ENCODE measurements at regions not wholly inside any gene's neighbourhood (a gene's known extent, or its start where the extent isn't known, plus 50 kb on each side); places are given as distances from the start of the nearest gene placed in this dataset.

DNA sequence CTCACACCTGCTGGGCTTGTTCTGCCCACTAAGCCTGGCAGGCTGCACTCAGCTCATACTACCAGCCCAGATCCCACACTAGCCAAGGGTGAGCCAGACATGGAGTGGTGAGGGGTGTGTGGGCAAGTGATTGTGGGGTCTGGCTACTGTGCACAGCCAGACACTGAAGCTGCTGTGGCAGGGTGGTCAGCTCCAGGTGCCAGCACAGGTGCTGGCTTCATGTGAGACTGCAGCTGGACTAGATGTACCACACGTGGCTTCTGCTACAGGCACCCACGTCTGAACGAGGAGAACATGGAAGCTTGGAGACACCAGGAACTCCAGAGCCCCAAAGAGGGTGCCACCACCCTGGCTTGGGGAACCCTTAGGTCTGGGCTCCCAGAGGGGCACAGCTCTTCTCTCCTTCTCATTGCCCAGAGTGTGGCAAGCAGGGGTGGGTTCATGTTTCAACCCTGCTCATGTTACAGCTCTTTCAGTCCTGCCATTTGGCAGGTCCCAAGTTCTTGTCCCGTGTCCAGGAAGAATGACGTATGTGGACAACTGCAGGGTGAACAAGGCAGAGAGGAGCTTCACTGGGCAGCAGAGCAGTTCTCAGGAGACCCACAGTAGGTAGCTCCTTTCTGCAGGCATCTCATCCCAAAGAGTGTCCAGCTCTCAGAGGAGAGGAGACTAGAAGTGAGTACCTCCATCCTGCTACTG, 1624.2 kb upstream of the TMEFF2 start:
- H3K4me3 ChIP-seq (ENCODE audit: low read depth, low read length) = no peak overlapping the region
- TF ChIP-seq, protein P1, sequence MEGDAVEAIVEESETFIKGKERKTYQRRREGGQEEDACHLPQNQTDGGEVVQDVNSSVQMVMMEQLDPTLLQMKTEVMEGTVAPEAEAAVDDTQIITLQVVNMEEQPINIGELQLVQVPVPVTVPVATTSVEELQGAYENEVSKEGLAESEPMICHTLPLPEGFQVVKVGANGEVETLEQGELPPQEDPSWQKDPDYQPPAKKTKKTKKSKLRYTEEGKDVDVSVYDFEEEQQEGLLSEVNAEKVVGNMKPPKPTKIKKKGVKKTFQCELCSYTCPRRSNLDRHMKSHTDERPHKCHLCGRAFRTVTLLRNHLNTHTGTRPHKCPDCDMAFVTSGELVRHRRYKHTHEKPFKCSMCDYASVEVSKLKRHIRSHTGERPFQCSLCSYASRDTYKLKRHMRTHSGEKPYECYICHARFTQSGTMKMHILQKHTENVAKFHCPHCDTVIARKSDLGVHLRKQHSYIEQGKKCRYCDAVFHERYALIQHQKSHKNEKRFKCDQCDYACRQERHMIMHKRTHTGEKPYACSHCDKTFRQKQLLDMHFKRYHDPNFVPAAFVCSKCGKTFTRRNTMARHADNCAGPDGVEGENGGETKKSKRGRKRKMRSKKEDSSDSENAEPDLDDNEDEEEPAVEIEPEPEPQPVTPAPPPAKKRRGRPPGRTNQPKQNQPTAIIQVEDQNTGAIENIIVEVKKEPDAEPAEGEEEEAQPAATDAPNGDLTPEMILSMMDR (IDR thresholded peaks at IDR 0.05; ENCODE audit: borderline replicate concordance, insufficient read depth, low read depth, low read length) = no peak

DNA sequence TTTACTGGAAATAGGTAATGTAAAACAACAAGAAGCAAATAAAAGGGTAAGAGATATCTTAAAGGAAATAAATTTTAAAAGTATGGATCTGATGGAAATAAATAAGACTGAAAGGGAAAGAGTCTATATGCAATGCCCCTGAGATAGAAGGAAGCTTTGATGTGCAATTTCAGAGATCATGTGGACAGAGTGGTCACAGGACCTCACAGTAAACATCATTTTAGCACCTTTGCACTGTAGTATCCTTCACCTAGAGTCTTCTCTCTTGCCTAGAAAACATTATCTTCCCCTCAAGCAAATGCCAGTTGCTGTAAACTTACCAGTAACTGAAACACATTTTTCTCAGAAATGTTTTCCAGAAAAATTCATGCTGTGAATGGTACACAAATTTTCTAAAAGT, 1621.3 kb upstream of the TMEFF2 start:
- TF ChIP-seq, protein P1 (IDR thresholded peaks at IDR 0.05; ENCODE audit: borderline replicate concordance, insufficient read depth, low read depth, low read length) = no peak
- no peak overlapping the region for H3K4me3 ChIP-seq (ENCODE audit: low read depth, low read length)

DNA sequence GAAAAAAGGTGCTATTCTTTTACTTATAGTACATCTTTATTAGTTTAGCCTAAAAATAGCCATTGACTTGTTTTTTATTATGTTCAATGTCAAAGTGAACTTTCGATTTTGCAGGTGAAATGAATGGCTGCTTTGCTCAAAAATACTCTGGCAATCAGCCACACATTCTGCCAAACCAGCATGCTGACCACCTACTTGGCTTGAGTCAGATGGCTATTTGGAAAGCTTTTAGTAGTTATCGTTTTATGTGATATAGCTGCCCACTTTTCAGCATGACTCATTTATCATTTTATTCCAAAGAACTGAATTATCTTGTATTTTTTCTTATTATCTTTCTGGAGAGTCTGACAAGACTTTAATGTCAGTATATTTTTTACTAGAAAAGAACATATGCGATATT, 1615.8 kb upstream of the TMEFF2 start:
- TF ChIP-seq, protein P1 (IDR thresholded peaks at IDR 0.05; ENCODE audit: borderline replicate concordance, insufficient read depth, low read depth, low read length) = no peak
- no peak overlapping the region for H3K4me3 ChIP-seq (ENCODE audit: low read depth, low read length)

DNA sequence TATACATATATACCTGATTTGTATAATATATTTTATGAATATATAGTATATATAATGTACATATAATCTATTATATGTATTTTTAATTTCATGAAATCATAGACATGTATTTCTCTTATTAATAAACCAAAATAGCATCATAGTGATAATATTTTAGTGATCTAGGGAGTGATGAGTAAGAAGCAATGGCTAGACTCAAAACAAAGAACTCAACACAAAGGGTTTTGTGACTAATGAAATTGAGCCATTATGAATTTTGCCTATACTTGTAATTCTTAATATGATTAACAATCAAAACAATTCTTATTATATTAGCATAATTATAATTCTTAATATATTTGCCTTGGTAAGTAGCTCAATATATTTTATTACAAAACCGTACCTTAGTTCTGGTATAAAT, 1614.1 kb upstream of the TMEFF2 start:
- TF ChIP-seq, protein P1 (IDR thresholded peaks at IDR 0.05; ENCODE audit: borderline replicate concordance, insufficient read depth, low read depth, low read length) = no peak
- H3K4me3 ChIP-seq (ENCODE audit: low read depth, low read length) = no peak overlapping the region

DNA sequence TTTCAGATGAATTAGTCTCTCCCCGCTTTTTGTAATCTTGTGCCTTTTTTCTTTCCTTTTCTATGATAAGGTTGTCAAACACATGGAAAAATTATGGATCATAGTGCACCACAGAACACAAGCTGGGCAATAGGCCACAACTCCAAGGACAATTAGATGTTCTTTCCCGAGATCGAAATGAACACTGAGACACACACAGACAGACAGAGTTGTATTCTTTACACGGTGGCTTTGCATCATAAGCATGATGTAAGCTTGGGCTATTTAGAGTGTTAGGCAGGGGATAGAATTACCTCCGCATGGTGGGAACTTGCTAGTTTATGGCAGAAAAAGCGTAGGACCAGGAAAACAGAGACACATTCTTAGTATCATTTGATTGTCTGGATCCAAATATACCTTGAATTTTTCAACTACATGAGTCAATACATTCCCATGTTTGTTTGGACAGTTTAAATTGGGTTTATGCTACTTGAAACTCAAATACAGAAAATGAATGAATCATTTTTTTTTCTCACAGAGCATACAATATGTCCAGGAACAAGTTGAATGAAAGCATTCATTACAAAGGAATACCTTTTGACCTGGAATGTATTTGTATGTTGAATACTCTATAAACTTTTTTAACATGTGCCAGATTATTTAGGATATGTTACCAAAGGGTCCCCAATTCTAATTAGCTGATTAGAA, 1611.5 kb upstream of the TMEFF2 start:
- H3K4me3 ChIP-seq (ENCODE audit: low read depth, low read length) = no peak overlapping the region
- TF ChIP-seq, protein P1 (IDR thresholded peaks at IDR 0.05; ENCODE audit: borderline replicate concordance, insufficient read depth, low read depth, low read length) = no peak

DNA sequence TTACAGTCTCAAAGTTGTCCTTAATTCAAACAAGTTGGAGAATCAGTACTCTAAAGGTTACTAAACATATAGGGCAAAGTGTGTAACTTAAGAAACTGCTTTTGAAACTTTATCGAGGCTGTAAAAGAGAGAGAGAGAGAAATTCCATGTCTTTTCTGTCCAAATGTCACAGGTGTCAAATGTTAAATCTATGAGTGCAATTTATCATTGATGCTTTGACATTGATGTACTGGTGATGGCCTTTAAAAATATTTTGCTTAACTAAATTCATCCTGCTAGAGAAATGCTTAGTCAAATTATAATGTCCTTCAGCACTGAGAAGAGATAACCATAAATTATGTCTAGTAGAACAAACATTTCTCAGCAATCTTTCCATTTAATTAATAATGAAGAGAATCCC, 1602.1 kb upstream of the TMEFF2 start:
- H3K4me3 ChIP-seq (ENCODE audit: low read depth, low read length) = no peak overlapping the region
- TF ChIP-seq, protein P1 (IDR thresholded peaks at IDR 0.05; ENCODE audit: borderline replicate concordance, insufficient read depth, low read depth, low read length) = no peak

DNA sequence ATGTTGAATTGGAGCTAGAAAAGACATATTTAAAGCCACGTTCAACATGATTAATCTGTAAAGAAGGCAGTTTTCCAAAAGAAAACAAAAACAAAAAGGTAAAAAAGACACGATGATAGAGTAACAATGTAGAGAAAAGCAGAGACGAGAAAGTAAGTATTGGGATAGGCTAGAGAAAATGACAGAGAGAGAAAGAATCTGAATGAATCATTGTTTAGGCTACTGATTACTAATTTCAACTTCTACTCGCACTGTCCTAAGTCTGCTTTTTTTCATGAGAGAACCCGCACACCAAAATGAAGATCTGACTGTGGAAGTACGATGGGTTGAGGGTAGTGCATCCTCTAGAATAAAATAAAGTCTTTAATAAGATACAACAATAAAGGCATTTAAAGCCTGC, 1599.2 kb upstream of the TMEFF2 start:
- no peak overlapping the region for H3K4me3 ChIP-seq (ENCODE audit: low read depth, low read length)
- TF ChIP-seq, protein P1 (IDR thresholded peaks at IDR 0.05; ENCODE audit: borderline replicate concordance, insufficient read depth, low read depth, low read length) = no peak
